IPS DF 4.7 (cell line): ENCODE measurements at regions not wholly inside any gene's neighbourhood (a gene's known extent, or its start where the extent isn't known, plus 50 kb on each side); places are given as distances from the start of the nearest gene placed in this dataset.

ENCODE experiments used
- DNase-seq: peaks from one replicate; pipeline ENCODE4 v3.0.0-alpha.2; 2013; ENCODE audit warnings: low spot score; ENCODE audit errors: extremely low read depth

DNA sequence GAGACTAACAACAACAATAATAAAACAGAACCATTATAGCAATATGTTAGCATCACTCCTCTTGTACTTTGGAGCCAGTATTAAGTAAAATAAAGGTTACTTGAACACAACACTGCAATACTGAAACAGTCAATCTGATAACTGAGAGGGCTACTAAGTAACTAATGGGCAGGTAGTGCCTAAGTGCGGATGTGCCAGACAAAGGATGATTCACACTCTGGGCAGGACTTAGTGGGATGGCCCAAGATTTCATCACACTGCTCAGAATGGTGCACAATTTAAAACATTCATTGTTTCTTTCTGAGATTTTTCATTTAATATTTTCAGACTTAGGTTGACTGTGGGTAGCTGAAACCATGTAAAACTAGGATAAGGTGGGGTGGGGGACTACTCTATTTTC lies 131.9 kb upstream of the CAND1 start:
- DNase-seq: no peak

- no peak for DNase-seq
Measured at GRCh38 chr12:67141296-67142018, 127.7 kb upstream of the CAND1 start.

- no peak for DNase-seq
Measured at GRCh38 chr12:67145692-67146091, 123.5 kb upstream of the CAND1 start.

DNA sequence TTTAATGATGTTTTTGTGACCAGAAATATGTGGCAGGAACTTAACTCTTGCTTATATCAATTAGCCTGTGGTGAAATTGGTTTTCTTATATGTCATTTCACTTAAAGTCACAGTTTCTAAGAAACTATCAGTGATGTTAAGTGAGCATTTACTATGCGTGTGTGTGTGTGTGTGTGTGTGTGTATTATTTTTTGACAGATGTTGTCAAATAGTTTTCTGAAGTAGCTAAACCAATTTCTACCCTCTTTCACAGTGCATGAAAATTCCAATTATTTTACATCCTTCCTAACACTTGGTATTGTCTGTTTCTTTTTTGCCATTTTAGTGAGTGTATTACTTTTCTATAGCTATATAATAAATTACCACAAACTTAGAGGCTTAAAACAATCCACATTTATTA lies 122.1 kb upstream of the CAND1 start:
- DNase-seq: no peak

DNA sequence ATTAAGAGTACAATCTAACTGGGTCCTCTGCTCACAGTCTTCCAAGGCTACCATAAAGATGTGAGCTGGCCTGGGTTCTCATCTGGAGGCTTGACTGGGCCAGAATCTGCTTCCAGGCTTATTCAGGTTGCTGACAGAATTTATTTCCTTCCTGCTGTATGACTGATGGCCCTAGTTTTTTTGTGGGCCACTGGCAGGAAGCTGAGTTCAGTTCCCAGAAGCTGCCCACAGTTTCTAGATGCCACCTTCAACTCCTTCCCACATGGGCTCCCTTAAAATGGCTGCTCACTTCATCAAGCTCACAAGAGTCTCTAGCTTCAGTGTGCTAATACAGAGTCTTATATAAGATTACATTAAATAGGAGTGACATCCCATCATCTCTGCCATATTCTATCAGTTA lies 121.7 kb upstream of the CAND1 start:
- no peak for DNase-seq

DNA sequence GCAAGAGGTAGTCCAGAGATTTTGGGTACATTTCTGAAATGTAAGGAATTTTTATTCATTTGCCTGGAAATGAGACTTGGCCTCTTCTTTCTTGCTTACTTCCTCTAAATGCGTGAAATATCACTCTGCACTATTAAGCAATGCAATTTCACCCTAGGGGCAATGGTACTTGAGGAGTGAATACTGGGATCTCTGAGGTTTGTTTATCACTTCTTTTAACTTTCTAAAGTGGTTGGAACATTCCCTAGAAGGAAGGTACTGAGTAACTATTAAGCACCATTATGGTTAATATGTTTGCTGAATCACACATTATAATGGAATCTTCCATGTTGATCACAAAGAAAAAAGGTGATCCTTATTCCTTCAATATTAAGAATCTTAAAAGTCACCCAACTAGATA lies 120.9 kb upstream of the CAND1 start:
- no peak for DNase-seq

- DNase-seq: no peak
Measured at GRCh38 chr12:67151886-67152285, 117.3 kb upstream of the CAND1 start.

DNA sequence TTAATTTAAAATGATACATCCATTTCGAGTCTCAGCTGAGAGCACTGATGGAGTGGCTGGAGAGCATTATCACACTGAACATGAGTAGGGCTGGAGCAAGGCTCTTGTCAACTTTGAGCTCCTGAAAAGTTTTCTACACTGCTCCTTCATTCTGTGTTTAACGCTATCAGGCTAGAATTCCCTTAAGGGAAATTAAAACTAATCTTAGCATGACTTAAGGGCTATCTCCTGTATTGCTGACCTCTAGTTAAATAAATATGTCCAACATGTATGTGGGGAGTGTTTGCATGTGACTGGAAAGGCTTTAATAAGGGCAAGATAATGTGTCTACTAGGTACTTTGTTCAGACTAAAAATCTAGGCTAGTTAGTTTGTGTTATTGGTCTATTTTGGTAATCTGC lies 116.7 kb upstream of the CAND1 start:
- no peak for DNase-seq

- DNase-seq: no peak
Measured at GRCh38 chr12:67154901-67155300, 114.3 kb upstream of the CAND1 start.

GRCh38 chr12:67155863-67156262 lies 113.3 kb upstream of the CAND1 start:
- DNase-seq: no peak

DNA sequence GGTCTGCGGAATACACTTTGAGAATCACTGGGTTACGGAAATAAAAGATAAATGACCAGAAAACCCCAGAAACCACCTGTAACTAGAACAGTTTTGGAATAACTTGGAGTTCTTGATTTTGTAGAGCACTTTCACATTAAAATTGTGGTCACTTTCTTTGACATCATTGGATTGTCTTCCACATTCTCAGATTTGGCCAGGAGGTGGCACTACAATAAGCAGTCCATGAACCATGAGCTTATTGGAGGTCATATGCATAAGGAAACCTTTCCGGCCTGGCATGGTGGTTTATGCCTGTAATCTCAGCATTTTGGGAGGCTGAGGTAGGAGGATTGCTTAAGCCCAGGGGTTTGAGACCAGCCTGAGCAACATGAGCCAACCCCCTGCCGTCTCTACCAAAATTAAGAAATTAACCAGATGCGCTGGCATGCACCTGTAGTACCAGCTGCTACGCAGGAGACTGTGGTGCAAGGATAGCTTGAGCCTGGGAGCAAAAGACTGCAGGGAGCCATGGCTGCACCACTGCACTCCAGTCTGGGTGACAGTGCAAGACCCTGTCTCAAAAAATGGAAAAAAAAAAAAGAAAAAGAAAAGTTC lies 107.7 kb upstream of the CAND1 start:
- DNase-seq: peak; percentile 25

DNA sequence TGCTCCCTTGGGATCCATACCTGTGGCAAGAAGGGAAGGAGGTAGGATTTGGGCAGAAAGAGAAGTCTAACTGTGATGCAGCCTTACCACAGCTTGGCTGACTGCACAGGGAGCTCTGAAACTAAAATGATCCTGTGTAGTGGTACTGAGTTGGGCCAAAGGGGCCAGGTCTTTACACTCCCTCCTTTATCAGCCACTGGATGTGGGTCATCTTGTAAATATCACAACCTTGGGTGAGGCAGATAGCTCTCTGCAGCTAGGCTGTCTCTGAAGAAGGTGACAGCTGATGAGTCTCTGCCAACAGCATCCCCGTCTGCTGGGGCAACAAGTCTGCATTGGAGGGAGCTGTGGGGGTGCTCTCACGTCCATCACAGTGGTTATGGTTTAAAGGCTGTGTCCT lies 95.9 kb upstream of the CAND1 start:
- DNase-seq: no peak

DNA sequence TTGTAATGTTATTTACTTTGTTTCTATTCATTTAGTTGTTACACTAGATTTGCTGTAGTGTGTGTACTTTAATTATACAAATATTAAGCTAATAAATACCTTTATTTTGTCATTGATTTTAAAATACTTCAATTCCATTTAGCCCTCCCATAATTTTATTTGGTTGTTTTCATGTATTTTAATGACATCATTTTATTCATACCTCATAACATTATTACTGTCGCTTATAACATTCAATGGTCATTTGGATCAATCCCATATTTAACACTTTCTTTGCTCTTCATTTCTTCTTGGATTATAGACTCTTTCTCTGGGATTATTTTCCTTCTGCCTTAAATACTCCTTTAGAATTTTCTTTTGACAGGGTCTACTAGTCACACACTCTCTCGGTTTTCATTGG lies 86.6 kb upstream of the CAND1 start:
- DNase-seq: no peak

GRCh38 chr12:67193704-67194103 lies 75.5 kb upstream of the CAND1 start:
- peak; percentile 19 for DNase-seq

GRCh38 chr12:67200386-67200785 lies 68.8 kb upstream of the CAND1 start:
- no peak for DNase-seq

DNA sequence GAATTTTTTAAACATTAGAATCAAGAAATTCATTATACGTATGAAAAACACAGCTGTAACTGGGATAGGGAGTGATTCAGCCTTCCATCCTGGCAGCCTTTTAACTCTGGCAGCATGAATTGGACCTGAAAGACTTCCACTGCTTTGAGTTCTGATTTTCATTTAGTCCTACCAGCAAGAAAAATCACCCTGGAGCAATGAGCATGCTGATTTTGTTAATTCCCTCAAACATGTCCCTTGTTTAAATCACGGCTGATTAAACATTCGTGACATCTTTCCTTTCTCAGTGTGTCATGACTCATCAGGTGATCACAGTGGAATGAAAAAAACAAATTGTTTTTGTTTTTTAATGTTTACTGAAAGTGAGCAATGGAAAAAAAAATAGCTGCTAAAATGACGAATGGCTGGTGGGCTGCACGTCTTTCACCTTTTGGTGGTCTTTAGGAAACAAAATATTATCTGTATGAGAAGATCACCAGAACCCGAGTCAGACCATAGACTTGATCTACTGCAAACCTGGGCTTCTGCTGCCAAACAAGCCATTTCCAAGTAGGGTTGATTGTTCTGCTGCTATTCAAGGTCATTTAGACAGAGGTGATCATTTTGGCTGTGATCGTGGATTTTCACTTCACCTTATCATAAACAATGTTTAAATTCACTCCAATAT lies 67.0 kb upstream of the CAND1 start:
- no peak for DNase-seq

GRCh38 chr12:67202678-67203012 lies 66.5 kb upstream of the CAND1 start:
- DNase-seq: no peak

DNA sequence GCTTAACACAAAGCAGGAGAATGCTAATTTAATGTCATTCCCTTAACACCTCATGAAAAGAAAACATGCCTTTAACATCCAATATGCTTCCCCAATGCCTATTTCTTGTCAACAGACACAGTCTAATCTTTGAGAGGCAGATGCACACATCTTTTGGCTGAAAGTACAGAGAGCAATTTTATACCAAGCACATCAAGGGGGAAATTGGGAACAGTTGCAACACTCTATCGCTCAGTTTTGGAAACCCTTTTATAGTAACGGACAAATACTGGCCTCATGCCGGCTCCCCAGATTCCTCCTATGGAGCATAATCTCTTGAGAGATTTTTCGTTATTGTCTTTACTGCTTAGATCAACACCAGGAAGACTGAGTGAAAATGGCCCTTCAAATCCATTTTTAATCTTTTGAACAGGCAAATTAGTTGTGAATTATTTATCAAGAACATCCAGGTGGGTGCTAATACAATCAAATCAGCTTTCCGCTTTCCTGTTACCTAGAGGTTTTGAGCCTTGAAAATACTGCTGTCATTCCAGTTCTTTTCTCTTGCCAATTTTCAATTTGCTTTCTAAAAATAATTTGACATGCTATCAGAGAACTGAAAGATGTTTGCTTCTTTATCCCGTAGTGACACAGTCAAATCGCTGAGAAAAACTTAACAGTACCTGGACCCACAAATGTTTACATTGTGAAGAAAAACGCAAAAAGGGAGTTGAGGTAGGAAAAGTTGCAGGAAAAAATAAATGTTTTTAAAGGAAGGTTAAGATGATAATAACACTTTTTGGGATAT lies 60.7 kb upstream of the CAND1 start:
- DNase-seq: no peak

DNA sequence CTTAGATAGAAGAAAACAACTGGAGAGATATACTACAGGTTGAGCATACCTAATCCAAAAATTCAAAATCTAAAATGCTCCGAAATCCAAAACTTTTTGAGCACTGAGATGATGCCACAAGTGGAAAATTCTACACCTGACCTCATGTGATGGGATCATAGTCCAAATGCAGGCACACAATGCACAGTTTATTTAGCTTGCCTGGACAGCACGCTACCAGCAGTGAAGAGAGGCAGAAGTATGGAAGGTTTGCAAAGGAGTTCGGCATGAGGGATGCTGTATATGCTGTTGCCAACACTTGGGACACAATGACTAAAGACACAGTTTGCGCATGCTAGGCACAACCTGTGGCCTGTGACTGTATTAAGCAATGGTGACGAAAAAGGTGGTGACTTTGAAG lies 58.1 kb upstream of the CAND1 start:
- no peak for DNase-seq

GRCh38 chr12:67211494-67211893 lies 57.7 kb upstream of the CAND1 start:
- no peak for DNase-seq

GRCh38 chr12:67217647-67218046 lies 51.5 kb upstream of the CAND1 start:
- DNase-seq: no peak
